CD4-positive, alpha-beta T cell treated with Interleukin-17A for 4 hours (primary cell): ENCODE measurements at regions not wholly inside any gene's neighbourhood (a gene's known extent, or its start where the extent isn't known, plus 50 kb on each side); places are given as distances from the start of the nearest gene placed in this dataset.
A peak's percentile ranks its signal among the peaks of the same experiment; 100 is the strongest.

Experiments
- DNase-seq: peaks from one replicate; pipeline ENCODE4 v3.0.0-alpha.2; 2020; ENCODE audit warnings: mixed read lengths

GRCh38 chr10:4131407-4132215, 346.6 kb upstream of the KLF6 start:
- DNase-seq: peak; percentile 36

- DNase-seq: no peak
Measured at GRCh38 chr10:4130685-4131084, 345.7 kb upstream of the KLF6 start.

GRCh38 chr10:4129866-4130477, 345.0 kb upstream of the KLF6 start:
- DNase-seq: no peak

GRCh38 chr10:4127518-4128315, 342.7 kb upstream of the KLF6 start:
- peak; percentile 28 for DNase-seq

GRCh38 chr10:4125776-4126175, 340.8 kb upstream of the KLF6 start:
- no peak for DNase-seq

- no peak for DNase-seq
Measured at GRCh38 chr10:4121502-4122380, 336.7 kb upstream of the KLF6 start.

- peak; percentile 14 for DNase-seq
Measured at GRCh38 chr10:4120096-4120853, 335.3 kb upstream of the KLF6 start.

- no peak for DNase-seq
Measured at GRCh38 chr10:4119107-4119506, 334.1 kb upstream of the KLF6 start.

GRCh38 chr10:4117604-4118003, 332.6 kb upstream of the KLF6 start:
- no peak for DNase-seq

GRCh38 chr10:4111643-4112042, 326.6 kb upstream of the KLF6 start:
- no peak for DNase-seq

- DNase-seq: no peak
Measured at GRCh38 chr10:4109469-4109868, 324.5 kb upstream of the KLF6 start.

- DNase-seq: no peak
Measured at GRCh38 chr10:4108693-4109092, 323.7 kb upstream of the KLF6 start.

- DNase-seq: no peak
Measured at GRCh38 chr10:4107285-4107851, 322.4 kb upstream of the KLF6 start.

GRCh38 chr10:4103603-4104002, 318.6 kb upstream of the KLF6 start:
- DNase-seq: no peak

GRCh38 chr10:4102802-4103344, 317.9 kb upstream of the KLF6 start:
- no peak for DNase-seq

- DNase-seq: no peak
Measured at GRCh38 chr10:4101918-4102654, 317.1 kb upstream of the KLF6 start.

- no peak for DNase-seq
Measured at GRCh38 chr10:4100380-4100779, 315.4 kb upstream of the KLF6 start.

GRCh38 chr10:4099202-4099601, 314.2 kb upstream of the KLF6 start:
- DNase-seq: no peak

- DNase-seq: no peak
Measured at GRCh38 chr10:4095166-4095917, 310.3 kb upstream of the KLF6 start.

GRCh38 chr10:4094751-4095150, 309.7 kb upstream of the KLF6 start:
- DNase-seq: no peak
